ENCODE measurements at regions not wholly inside any gene's neighbourhood (a gene's known extent, or its start where the extent isn't known, plus 50 kb on each side); places are given as distances from the start of the nearest gene placed in this dataset.

- H2BK20ac ChIP-seq (ENCODE audit: low read depth, low read length), result no peak overlapping the region
- WGBS, 2 experiments (ENCODE audit: extremely low coverage in 2 of 2, insufficient read length in 1 of 2), result no CpG with 5 or more reads among the region's 1 CpG
- no peak overlapping the region for H4K5ac ChIP-seq (ENCODE audit: low read depth, low read length)
- no peak overlapping the region for H3K14ac ChIP-seq (replicated peaks; ENCODE audit: low read depth, low read length)
- H3K4me1 ChIP-seq (ENCODE audit: control insufficient read depth, insufficient read depth, low read length), result no peaks in the 10 kb centered on the region
- no peak overlapping the region for H3K23ac ChIP-seq (ENCODE audit: low read depth, low read length)
- no peaks in the 10 kb centered on the region for H3K79me1 ChIP-seq (ENCODE audit: low read depth in 1 of 2, low read length in 2 of 2)
- no peaks in the 10 kb centered on the region for H3K27me3 ChIP-seq (ENCODE audit: control insufficient read depth, insufficient read depth, low read length)
- no peak overlapping the region for H3K4ac ChIP-seq (ENCODE audit: low read depth, low read length)
- H2BK5ac ChIP-seq (ENCODE audit: low read depth, low read length, poor library complexity, severe bottlenecking), result no peak overlapping the region
- no peak overlapping the region for H3K9ac ChIP-seq (ENCODE audit: low read depth, low read length)
- H3K9me3 ChIP-seq (ENCODE audit: control insufficient read depth, insufficient read depth, low read length), result no peaks in the 10 kb centered on the region
- H3K4me3 ChIP-seq (ENCODE audit: insufficient read depth, low read depth, low read length), result no peak overlapping the region
- intact Hi-C loops (cut with micrococcal nuclease) (no loop called here), in situ Hi-C loops (cut with MboI; ENCODE audit: low sequenced_read_pairs) (no loop called here), dilution Hi-C loops (cut with HindIII; ENCODE audit: low sequenced_read_pairs, unreplicated experiment) (no loop called here)
- H3K27ac ChIP-seq (ENCODE audit: insufficient read depth, low read length), result no peak overlapping the region
- TF ChIP-seq CEBPB (IDR thresholded peaks at IDR 0.05; ENCODE audit: low read depth, low read length), result no peak
- TF ChIP-seq MAFK (IDR thresholded peaks at IDR 0.05; ENCODE audit: low read depth, low read length), result peak; percentile 90
- no TSS peak for BruUV-seq (replicated peaks)
- H3K36me3 ChIP-seq (ENCODE audit: control insufficient read depth, insufficient read depth, low read length), result no peaks in the 10 kb centered on the region
- no peak overlapping the region for H3K4me2 ChIP-seq (ENCODE audit: low read depth, low read length)
- H2BK120ac ChIP-seq (ENCODE audit: low read depth, low read length), result no peak overlapping the region
- H2AK5ac ChIP-seq (ENCODE audit: low read depth, low read length), result no peak overlapping the region
- no peaks in the 10 kb centered on the region for H3K9me1 ChIP-seq (ENCODE audit: insufficient read depth, low read length)
- no peak for DNase-seq
- ChIA-PET POLR2A (ENCODE audit: unreplicated experiment) (no interaction called here), CTCF (no interaction called here)
- no peak overlapping the region for H2AFZ ChIP-seq (replicated peaks; ENCODE audit: low read length, poor library complexity)
- no peak overlapping the region for H3K18ac ChIP-seq (ENCODE audit: low read depth, low read length)
- no peak overlapping the region for H2AK9ac ChIP-seq (replicated peaks; ENCODE audit: low read depth, low read length, poor library complexity)
- no peak for ATAC-seq (ENCODE audit: low read depth)
- no peak overlapping the region for H4K8ac ChIP-seq (ENCODE audit: low read depth in 2 of 2, low read length in 2 of 2)
- H4K20me1 ChIP-seq (ENCODE audit: insufficient read depth, low read length), result no peaks in the 10 kb centered on the region
- H3K56ac ChIP-seq (ENCODE audit: extremely low read depth, insufficient read depth, low read length), result no peak overlapping the region
- H2BK15ac ChIP-seq (ENCODE audit: low read depth, low read length), result no peak overlapping the region
- no peak overlapping the region for H4K91ac ChIP-seq (ENCODE audit: insufficient read depth, low read depth, low read length)
Measured at GRCh38 chr11:104541701-104542100, 356.6 kb downstream of the CASP12 start.

Measured in IMR-90 (cell line).